ENCODE measurements at regions not wholly inside any gene's neighbourhood (a gene's known extent, or its start where the extent isn't known, plus 50 kb on each side); places are given as distances from the start of the nearest gene placed in this dataset.
A peak's percentile ranks its signal among the peaks of the same experiment; 100 is the strongest.
"Not testable (repeated sequence)": the region's sequence is repeated elsewhere in the genome, so short reads cannot be mapped to it uniquely, and the experiment has no call there.

GRCh38 chr9:95783426-95783975 is 92.0 kb upstream of the ERCC6L2 start:
- Histone ChIP-seq H3K4me3 (no peak overlapping the region), H3K4me1 (no peaks in the 10 kb centered on the region), H3K27ac (no peak overlapping the region), H3K36me3 (no peaks in the 10 kb centered on the region), H3K9me3 (no peaks in the 10 kb centered on the region), H3K27me3 (no peaks in the 10 kb centered on the region)
- 72% methylated on average over 6 of the region's 17 CpGs for WGBS (ENCODE audit: insufficient coverage, low coverage, low lambda C conversion rate, missing lambda C conversion rate)
- intact Hi-C loops (cut with DNase I) = no loop called here
- DNase-seq (peak in 1 of 3 donors; percentile 28), ATAC-seq (peak in 3 of 4 donors; percentile 59 to 78 (median 72))
- TF ChIP-seq POLR2A (IDR thresholded peaks at IDR 0.05) = no peak
- no peak for TF ChIP-seq CTCF (IDR thresholded peaks at IDR 0.05)

GRCh38 chr9:95780751-95781150 is 94.7 kb upstream of the ERCC6L2 start:
- WGBS (ENCODE audit: insufficient coverage, low coverage, low lambda C conversion rate, missing lambda C conversion rate) = 93% methylated on average over 5 of the region's 6 CpGs
- H3K4me3 ChIP-seq = no peak overlapping the region
- H3K36me3 ChIP-seq = no peaks in the 10 kb centered on the region
- intact Hi-C loops (cut with DNase I) = no loop called here
- ATAC-seq = no peak
- TF ChIP-seq CTCF (IDR thresholded peaks at IDR 0.05) = no peak
- TF ChIP-seq POLR2A (IDR thresholded peaks at IDR 0.05) = no peak
- H3K27ac ChIP-seq = no peak overlapping the region
- no peaks in the 10 kb centered on the region for H3K27me3 ChIP-seq
- no peaks in the 10 kb centered on the region for H3K4me1 ChIP-seq
- DNase-seq = no peak
- H3K9me3 ChIP-seq = no peaks in the 10 kb centered on the region

GRCh38 chr9:95780121-95780520 is 95.4 kb upstream of the ERCC6L2 start:
- H3K27me3 ChIP-seq = no peaks in the 10 kb centered on the region
- no peak for ATAC-seq
- DNase-seq = no peak
- 74% methylated on average over 3 of the region's 3 CpGs for WGBS (ENCODE audit: insufficient coverage, low coverage, low lambda C conversion rate, missing lambda C conversion rate)
- TF ChIP-seq CTCF (IDR thresholded peaks at IDR 0.05) (no peak), POLR2A (IDR thresholded peaks at IDR 0.05) (no peak)
- intact Hi-C loops (cut with DNase I) = no loop called here
- no peaks in the 10 kb centered on the region for H3K36me3 ChIP-seq
- H3K27ac ChIP-seq = no peak overlapping the region
- H3K4me3 ChIP-seq = no peak overlapping the region
- no peaks in the 10 kb centered on the region for H3K9me3 ChIP-seq
- H3K4me1 ChIP-seq = no peaks in the 10 kb centered on the region

GRCh38 chr9:95779597-95779996 is 95.9 kb upstream of the ERCC6L2 start:
- H3K36me3 ChIP-seq; H3K27me3 ChIP-seq; ATAC-seq; H3K4me1 ChIP-seq; DNase-seq; intact Hi-C loops (cut with DNase I); H3K4me3 ChIP-seq; H3K27ac ChIP-seq; H3K9me3 ChIP-seq: not testable (repeated sequence)
- WGBS (ENCODE audit: insufficient coverage, low coverage, low lambda C conversion rate, missing lambda C conversion rate) = 66% methylated on average over 3 of the region's 7 CpGs

- ATAC-seq (peak in 1 of 4 donors; percentile 26), DNase-seq (no peak)
- Histone ChIP-seq H3K4me1 (no peaks in the 10 kb centered on the region), H3K4me3 (no peak overlapping the region), H3K36me3 (no peaks in the 10 kb centered on the region), H3K27ac (no peak overlapping the region), H3K9me3 (no peaks in the 10 kb centered on the region), H3K27me3 (no peaks in the 10 kb centered on the region)
- TF ChIP-seq CTCF (IDR thresholded peaks at IDR 0.05) = no peak
- TF ChIP-seq POLR2A (IDR thresholded peaks at IDR 0.05) = no peak
- 54% methylated on average over 2 of the region's 3 CpGs for WGBS (ENCODE audit: insufficient coverage, low coverage, low lambda C conversion rate, missing lambda C conversion rate)
- intact Hi-C loops (cut with DNase I) = no loop called here
These were observed 96.5 kb upstream of the ERCC6L2 start for GRCh38 chr9:95778957-95779356.

Measured in right lobe of liver (tissue), 6 donors.